ENCODE measurements at regions not wholly inside any gene's neighbourhood (a gene's known extent, or its start where the extent isn't known, plus 50 kb on each side); places are given as distances from the start of the nearest gene placed in this dataset.

DNA sequence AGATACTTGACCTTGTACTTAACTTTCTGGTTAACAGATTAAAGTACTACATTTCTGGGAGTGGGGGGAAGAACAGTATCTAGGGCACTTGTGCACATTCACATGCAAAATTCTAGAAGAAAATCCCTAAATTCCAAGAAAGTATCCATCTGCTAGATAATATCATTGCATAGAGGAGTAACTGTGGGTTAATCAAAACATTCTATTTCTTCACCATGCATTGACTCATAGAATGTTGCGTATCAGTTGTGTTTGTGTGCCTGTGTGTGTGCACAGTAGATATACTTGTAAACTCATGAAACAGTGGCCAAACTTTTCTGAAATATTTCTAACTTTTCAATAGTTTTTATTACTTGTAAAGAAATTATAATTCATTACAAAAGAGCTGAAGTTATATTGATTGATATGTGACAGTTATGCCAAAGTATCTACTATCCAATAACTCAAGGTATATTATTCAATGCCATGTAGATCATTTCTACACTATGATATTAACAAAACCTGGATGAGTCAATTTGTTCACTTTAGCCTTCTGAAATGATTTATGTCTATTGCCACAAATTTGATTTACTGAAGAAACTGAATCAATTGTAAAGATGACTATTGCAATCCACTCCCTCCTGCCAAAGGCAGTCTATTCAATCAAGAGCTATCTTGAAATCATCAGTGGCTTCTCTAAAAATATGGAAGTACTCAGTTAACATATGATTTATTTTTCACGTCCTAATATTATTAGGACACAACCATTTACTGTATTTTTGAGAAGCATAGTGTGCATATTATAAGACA lies 756.7 kb upstream of the ARGLU1 start:
- H3K36me3 ChIP-seq (ENCODE audit: low read depth, low read length): no peaks in the 10 kb centered on the region
- H3K79me2 ChIP-seq (ENCODE audit: low read length): no peaks in the 10 kb centered on the region
- intact Hi-C loops (cut with micrococcal nuclease): no loop called here
- H3K27ac ChIP-seq (ENCODE audit: low read length): no peak overlapping the region
- no peak overlapping the region for H3K9ac ChIP-seq (ENCODE audit: low read length)
- H3F3A ChIP-seq (ENCODE audit: low read length, unreplicated experiment): no peaks in the 10 kb centered on the region
- TF ChIP-seq EZH2 (IDR thresholded peaks at IDR 0.05; ENCODE audit: low read length, unreplicated experiment) (no peak), EZH2phosphoT487 (IDR thresholded peaks at IDR 0.05; ENCODE audit: borderline replicate concordance, low read length) (no peak)
- TF ChIP-seq, protein P1, sequence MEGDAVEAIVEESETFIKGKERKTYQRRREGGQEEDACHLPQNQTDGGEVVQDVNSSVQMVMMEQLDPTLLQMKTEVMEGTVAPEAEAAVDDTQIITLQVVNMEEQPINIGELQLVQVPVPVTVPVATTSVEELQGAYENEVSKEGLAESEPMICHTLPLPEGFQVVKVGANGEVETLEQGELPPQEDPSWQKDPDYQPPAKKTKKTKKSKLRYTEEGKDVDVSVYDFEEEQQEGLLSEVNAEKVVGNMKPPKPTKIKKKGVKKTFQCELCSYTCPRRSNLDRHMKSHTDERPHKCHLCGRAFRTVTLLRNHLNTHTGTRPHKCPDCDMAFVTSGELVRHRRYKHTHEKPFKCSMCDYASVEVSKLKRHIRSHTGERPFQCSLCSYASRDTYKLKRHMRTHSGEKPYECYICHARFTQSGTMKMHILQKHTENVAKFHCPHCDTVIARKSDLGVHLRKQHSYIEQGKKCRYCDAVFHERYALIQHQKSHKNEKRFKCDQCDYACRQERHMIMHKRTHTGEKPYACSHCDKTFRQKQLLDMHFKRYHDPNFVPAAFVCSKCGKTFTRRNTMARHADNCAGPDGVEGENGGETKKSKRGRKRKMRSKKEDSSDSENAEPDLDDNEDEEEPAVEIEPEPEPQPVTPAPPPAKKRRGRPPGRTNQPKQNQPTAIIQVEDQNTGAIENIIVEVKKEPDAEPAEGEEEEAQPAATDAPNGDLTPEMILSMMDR (conservative IDR thresholded peaks at IDR 0.05; ENCODE audit: low read depth, low read length): no peak
- ChIA-PET CTCF (no interaction called here), POLR2A (ENCODE audit: unreplicated experiment) (no interaction called here)
- no peaks in the 10 kb centered on the region for H3K9me3 ChIP-seq (ENCODE audit: low read length)
- H3K9me2 ChIP-seq (replicated peaks; ENCODE audit: low read length): no peaks in the 10 kb centered on the region
- no peaks in the 10 kb centered on the region for H4K20me1 ChIP-seq (ENCODE audit: low read length)
- H3K27me3 ChIP-seq (ENCODE audit: low read length): no peaks in the 10 kb centered on the region
- no peak for ATAC-seq
- peaks cover 4% of the 10 kb centered on the region; the same call in 1 of the 2 replicates for H3K4me1 ChIP-seq (ENCODE audit: insufficient read depth, low read length)
- H3K4me3 ChIP-seq (ENCODE audit: low read length): no peak overlapping the region
- no peak overlapping the region for H2AFZ ChIP-seq (ENCODE audit: low read length)
- no peak for DNase-seq
- no peak overlapping the region for H3K4me2 ChIP-seq (ENCODE audit: low read length)
- no TSS peak for BruUV-seq (replicated peaks)

DNA sequence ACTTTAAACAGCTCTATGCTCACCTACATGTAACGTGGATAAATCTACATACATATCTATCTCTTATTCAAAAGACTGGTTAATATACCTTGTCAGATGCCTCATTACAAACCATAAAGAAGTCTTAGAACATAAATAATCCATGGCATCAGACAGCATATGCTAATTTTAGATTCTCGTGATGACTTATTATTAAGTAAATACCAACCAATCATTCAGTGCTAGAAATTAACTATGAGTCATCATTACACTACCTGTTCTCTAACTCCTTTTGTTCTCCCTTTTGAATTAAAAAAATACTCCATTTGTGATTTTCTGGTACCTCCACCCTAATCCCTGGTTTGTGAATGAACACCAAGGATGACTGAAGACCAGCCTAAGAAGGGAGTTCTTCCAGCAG lies 754.3 kb upstream of the ARGLU1 start:
- no peaks in the 10 kb centered on the region for H3K9me3 ChIP-seq (ENCODE audit: low read length)
- no peak overlapping the region for H3K27ac ChIP-seq (ENCODE audit: low read length)
- POLR2A ChIA-PET (ENCODE audit: unreplicated experiment): no interaction called here
- CTCF ChIA-PET: no interaction called here
- TF ChIP-seq EZH2phosphoT487 (IDR thresholded peaks at IDR 0.05; ENCODE audit: borderline replicate concordance, low read length) (no peak), EZH2 (IDR thresholded peaks at IDR 0.05; ENCODE audit: low read length, unreplicated experiment) (no peak)
- TF ChIP-seq, protein P1 (conservative IDR thresholded peaks at IDR 0.05; ENCODE audit: low read depth, low read length): no peak
- no peaks in the 10 kb centered on the region for H3K79me2 ChIP-seq (ENCODE audit: low read length)
- H3K36me3 ChIP-seq (ENCODE audit: low read depth, low read length): no peaks in the 10 kb centered on the region
- no peak overlapping the region for H3K4me3 ChIP-seq (ENCODE audit: low read length)
- no TSS peak for BruUV-seq (replicated peaks)
- H3K4me2 ChIP-seq (ENCODE audit: low read length): no peak overlapping the region
- no peaks in the 10 kb centered on the region for H4K20me1 ChIP-seq (ENCODE audit: low read length)
- peaks cover 4% of the 10 kb centered on the region; the same call in 1 of the 2 replicates for H3K4me1 ChIP-seq (ENCODE audit: insufficient read depth, low read length)
- no peaks in the 10 kb centered on the region for H3K27me3 ChIP-seq (ENCODE audit: low read length)
- peak; percentile 55 for ATAC-seq
- H3K9ac ChIP-seq (ENCODE audit: low read length): no peak overlapping the region
- intact Hi-C loops (cut with micrococcal nuclease): no loop called here
- DNase-seq: peak; percentile 20
- H3K9me2 ChIP-seq (replicated peaks; ENCODE audit: low read length): no peaks in the 10 kb centered on the region
- H2AFZ ChIP-seq (ENCODE audit: low read length): no peak overlapping the region
- no peaks in the 10 kb centered on the region for H3F3A ChIP-seq (ENCODE audit: low read length, unreplicated experiment)

DNA sequence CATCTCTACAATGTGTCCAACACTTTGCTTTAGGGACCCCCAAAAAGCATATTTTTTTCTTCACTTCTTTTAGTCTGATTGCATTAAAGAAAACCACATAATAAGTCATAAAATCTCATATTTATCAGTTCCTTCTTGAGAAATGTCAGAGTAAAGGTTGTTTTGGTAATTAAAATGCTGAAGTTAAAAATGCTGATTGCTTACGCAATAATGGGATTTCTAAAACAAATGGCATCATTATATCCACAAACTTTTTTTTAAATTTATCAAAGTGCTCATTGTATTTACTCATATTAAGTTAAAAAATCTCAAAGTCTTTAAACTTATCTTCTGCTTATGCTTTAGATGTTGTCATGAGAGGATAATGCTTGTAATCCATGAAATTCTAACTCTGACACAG lies 737.2 kb upstream of the ARGLU1 start:
- Histone ChIP-seq H3K27me3 (ENCODE audit: low read length) (no peaks in the 10 kb centered on the region), H3K79me2 (ENCODE audit: low read length) (no peaks in the 10 kb centered on the region), H3K9me2 (replicated peaks; ENCODE audit: low read length) (no peaks in the 10 kb centered on the region), H3K27ac (ENCODE audit: low read length) (no peak overlapping the region), H3K9me3 (ENCODE audit: low read length) (no peaks in the 10 kb centered on the region), H4K20me1 (ENCODE audit: low read length) (no peaks in the 10 kb centered on the region), H3K9ac (ENCODE audit: low read length) (no peak overlapping the region), H2AFZ (ENCODE audit: low read length) (no peak overlapping the region), H3K4me3 (ENCODE audit: low read length) (no peak overlapping the region), H3K4me2 (ENCODE audit: low read length) (no peak overlapping the region), H3F3A (ENCODE audit: low read length, unreplicated experiment) (no peaks in the 10 kb centered on the region), H3K4me1 (ENCODE audit: insufficient read depth, low read length) (no peaks in the 10 kb centered on the region), H3K36me3 (ENCODE audit: low read depth, low read length) (no peaks in the 10 kb centered on the region)
- TF ChIP-seq, protein P1 (conservative IDR thresholded peaks at IDR 0.05; ENCODE audit: low read depth, low read length): no peak
- no peak for TF ChIP-seq EZH2 (IDR thresholded peaks at IDR 0.05; ENCODE audit: low read length, unreplicated experiment)
- no peak for TF ChIP-seq EZH2phosphoT487 (IDR thresholded peaks at IDR 0.05; ENCODE audit: borderline replicate concordance, low read length)
- POLR2A ChIA-PET (ENCODE audit: unreplicated experiment): no interaction called here
- CTCF ChIA-PET: no interaction called here
- intact Hi-C loops (cut with micrococcal nuclease): no loop called here
- BruUV-seq (replicated peaks): no TSS peak
- no peak for ATAC-seq
- DNase-seq: no peak

Data from PC-3 (cell line).